Hepatocyte (in vitro differentiated cells): ENCODE measurements at regions not wholly inside any gene's neighbourhood (a gene's known extent, or its start where the extent isn't known, plus 50 kb on each side); places are given as distances from the start of the nearest gene placed in this dataset.

Experiments used
- EZH2 ChIP-seq: fragments of 200-600 bp; sonication (generic); IDR thresholded peaks from 2 replicates; pipeline ENCODE4 v1.6.1; 2016; ENCODE audit warnings: antibody characterized with exemption, mild to moderate bottlenecking, borderline replicate concordance
- TF ChIP-seq, protein P1 (sequence below): fragments of 200-600 bp; sonication (generic); IDR thresholded peaks from 2 replicates; pipeline ENCODE4 v1.5.1; 2016; ENCODE audit warnings: antibody characterized with exemption, mild to moderate bottlenecking; ENCODE audit not compliant: poor library complexity

DNA sequence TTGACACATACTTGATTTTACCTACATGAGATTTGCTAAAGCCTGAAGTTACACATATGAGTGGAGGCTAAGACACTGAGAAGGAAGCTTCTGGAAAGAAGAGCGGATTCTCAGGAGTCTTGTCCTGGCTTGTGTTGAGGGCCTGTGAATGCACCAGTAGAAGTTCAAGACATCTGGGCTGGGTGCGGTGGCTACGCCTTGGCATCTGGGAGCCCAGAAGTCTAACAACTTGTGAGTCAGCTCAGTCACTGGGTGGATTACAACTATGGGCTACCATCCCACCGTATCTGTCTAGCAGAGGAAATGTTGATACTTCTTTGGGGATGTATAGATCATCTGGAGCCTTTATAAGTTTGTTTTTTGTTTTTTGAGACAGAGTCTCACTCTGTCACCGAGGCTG lies 375.6 kb upstream of the SMIM31 start:
- TF ChIP-seq, protein P1, sequence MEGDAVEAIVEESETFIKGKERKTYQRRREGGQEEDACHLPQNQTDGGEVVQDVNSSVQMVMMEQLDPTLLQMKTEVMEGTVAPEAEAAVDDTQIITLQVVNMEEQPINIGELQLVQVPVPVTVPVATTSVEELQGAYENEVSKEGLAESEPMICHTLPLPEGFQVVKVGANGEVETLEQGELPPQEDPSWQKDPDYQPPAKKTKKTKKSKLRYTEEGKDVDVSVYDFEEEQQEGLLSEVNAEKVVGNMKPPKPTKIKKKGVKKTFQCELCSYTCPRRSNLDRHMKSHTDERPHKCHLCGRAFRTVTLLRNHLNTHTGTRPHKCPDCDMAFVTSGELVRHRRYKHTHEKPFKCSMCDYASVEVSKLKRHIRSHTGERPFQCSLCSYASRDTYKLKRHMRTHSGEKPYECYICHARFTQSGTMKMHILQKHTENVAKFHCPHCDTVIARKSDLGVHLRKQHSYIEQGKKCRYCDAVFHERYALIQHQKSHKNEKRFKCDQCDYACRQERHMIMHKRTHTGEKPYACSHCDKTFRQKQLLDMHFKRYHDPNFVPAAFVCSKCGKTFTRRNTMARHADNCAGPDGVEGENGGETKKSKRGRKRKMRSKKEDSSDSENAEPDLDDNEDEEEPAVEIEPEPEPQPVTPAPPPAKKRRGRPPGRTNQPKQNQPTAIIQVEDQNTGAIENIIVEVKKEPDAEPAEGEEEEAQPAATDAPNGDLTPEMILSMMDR, result no peak
- TF ChIP-seq EZH2, result no peak
